Endothelial cell of umbilical vein (primary cell): ENCODE measurements at regions not wholly inside any gene's neighbourhood (a gene's known extent, or its start where the extent isn't known, plus 50 kb on each side); places are given as distances from the start of the nearest gene placed in this dataset.

ENCODE experiments used
- BruUV-seq: library from RNA; stranded (reverse); fragments of 400-500 nt; replicated peaks from 2 replicates; lab custom pipeline; 2021; lab: Mats Ljungman, UMichigan
- CTCF ChIA-PET: fragments of 300-600, 350-600 bp; sonication (Branson Sonifier 250); formaldehyde crosslinking; loops from one replicate; lab custom pipeline; 2021; ENCODE audit warnings: antibody characterized with exemption, inconsistent platforms; lab: Charles Lee
- POLR2A ChIA-PET: fragments of 300-600, 350-600 bp; sonication (Branson Sonifier 250); formaldehyde crosslinking; loops from one replicate; lab custom pipeline; 2021; ENCODE audit warnings: antibody characterized with exemption, inconsistent platforms; lab: Charles Lee
- DNase-seq: peaks from one replicate; pipeline ENCODE4 v3.0.0-alpha.2; 2011; ENCODE audit warnings: low read depth, low spot score
- FAIRE-seq: peaks from 2 replicates; lab custom pipeline; 2011; peaks lifted over from hg19 to GRCh38; lab: Jason Lieb, UNC
- H2AFZ ChIP-seq: 2 replicates; pipeline ENCODE4 v1.6.0; 2012; ENCODE audit warnings: low read depth, low read length, control low read depth, inconsistent platforms
- H3K27ac ChIP-seq: 2 replicates; pipeline ENCODE4 v1.5.1; 2011; ENCODE audit warnings: low read depth, mild to moderate bottlenecking, control low read depth, low read length, moderate library complexity; ENCODE audit not compliant: insufficient read depth
- H3K27me3 ChIP-seq, 2 experiments: 2 replicates each; pipeline versions ENCODE4 v1.6.0 to v1.6.1; 2011; ENCODE audit warnings: low read length in 2 of 2, mixed read lengths in 1 of 2; ENCODE audit not compliant: control insufficient read depth in 2 of 2, insufficient read depth in 2 of 2
- H3K36me3 ChIP-seq, 2 experiments: 2 replicates in 1 of 2; 3 replicates in 1 of 2; pipeline ENCODE4 v1.5.1; 2011; ENCODE audit warnings: low read length in 2 of 2, mild to moderate bottlenecking in 1 of 2, moderate library complexity in 1 of 2; ENCODE audit not compliant: control insufficient read depth in 2 of 2, insufficient read depth in 2 of 2; ENCODE audit errors: extremely low read depth in 1 of 2
- H3K4me1 ChIP-seq: 3 replicates; pipeline ENCODE4 v1.5.1; 2011; ENCODE audit warnings: mild to moderate bottlenecking, low read length; ENCODE audit not compliant: control insufficient read depth, insufficient read depth; ENCODE audit errors: extremely low read depth
- H3K4me2 ChIP-seq: 2 replicates; pipeline ENCODE4 v1.6.1; 2011; ENCODE audit warnings: low read length, control low read depth, mixed read lengths; ENCODE audit not compliant: insufficient read depth
- H3K4me3 ChIP-seq, 3 experiments: fragments of 200-600 bp in 1 of 3; sonication (generic), shearing (Covaris generic) in 1 of 3; replicated peaks in 1 of 3; 2 replicates each; pipeline ENCODE4 v1.5.1; 2011 to 2016; ENCODE audit warnings: control low read depth in 3 of 3, low read length in 3 of 3, mild to moderate bottlenecking in 2 of 3, inconsistent platforms in 1 of 3, low read depth in 1 of 3, moderate library complexity in 1 of 3; ENCODE audit not compliant: insufficient read depth in 1 of 3
- H3K79me2 ChIP-seq: 2 replicates; pipeline ENCODE4 v1.6.0; 2012; ENCODE audit warnings: low read length, inconsistent platforms; ENCODE audit not compliant: control insufficient read depth, insufficient read depth
- H3K9ac ChIP-seq: replicated peaks from 2 replicates; pipeline ENCODE3; 2011; ENCODE audit warnings: low read length, control low read depth; ENCODE audit not compliant: insufficient read depth; ENCODE audit errors: extremely low read depth
- H3K9me1 ChIP-seq: replicated peaks from 3 replicates; pipeline ENCODE4 v1.6.0; 2011; ENCODE audit warnings: mild to moderate bottlenecking, low read length; ENCODE audit not compliant: control insufficient read depth, insufficient read depth; ENCODE audit errors: extremely low read depth
- H3K9me3 ChIP-seq: replicated peaks from 2 replicates; pipeline ENCODE4 v1.5.1; 2012; ENCODE audit warnings: low read length, inconsistent platforms; ENCODE audit not compliant: control insufficient read depth, insufficient read depth
- H4K20me1 ChIP-seq: replicated peaks from 2 replicates; pipeline ENCODE3; 2011; ENCODE audit warnings: mild to moderate bottlenecking, low read length; ENCODE audit not compliant: control insufficient read depth, insufficient read depth; ENCODE audit errors: extremely low read depth
- EZH2 ChIP-seq: IDR thresholded peaks from 2 replicates; pipeline ENCODE4 v1.6.1; 2012; ENCODE audit warnings: borderline replicate concordance, low read depth, mild to moderate bottlenecking, moderate library complexity, low read length, inconsistent platforms; ENCODE audit not compliant: severe bottlenecking
- FOS ChIP-seq: IDR thresholded peaks from 2 replicates; pipeline ENCODE4 v1.6.1; 2011; ENCODE audit warnings: mild to moderate bottlenecking, low read length, moderate library complexity, borderline replicate concordance; ENCODE audit not compliant: insufficient read depth
- GATA2 ChIP-seq: IDR thresholded peaks from 2 replicates; pipeline ENCODE4 v1.7.0; 2011; ENCODE audit warnings: low read depth, mild to moderate bottlenecking, moderate library complexity, mixed read lengths, low read length; ENCODE audit not compliant: insufficient read length, insufficient read depth
- JUN ChIP-seq: IDR thresholded peaks from 2 replicates; pipeline ENCODE4 v1.6.1; 2011; ENCODE audit warnings: borderline replicate concordance, low read depth; ENCODE audit not compliant: insufficient read length, insufficient read depth
- MYC ChIP-seq: IDR thresholded peaks from one replicate; pipeline ENCODE4 v1.6.1; 2011; ENCODE audit warnings: mild to moderate bottlenecking, low read depth, low read length
- POLR2A ChIP-seq: IDR thresholded peaks from 2 replicates; pipeline ENCODE4 v1.6.1; 2012; ENCODE audit warnings: low read depth, mild to moderate bottlenecking, control low read depth, low read length
- POLR2AphosphoS5 ChIP-seq: IDR thresholded peaks from 2 replicates; pipeline ENCODE4 v1.6.1; 2012; ENCODE audit warnings: low read depth, mild to moderate bottlenecking, control low read depth, low read length, moderate library complexity; ENCODE audit not compliant: insufficient read depth
- dilution Hi-C: fragments of 300-500 bp; cut with MboI; formaldehyde crosslinking; loops from one replicate; pipeline ENCODE4 v1.15.0; 2019; ENCODE audit warnings: low sequenced_read_pairs; ENCODE audit not compliant: extremely low pct_ligation_motif_present
- intact Hi-C: fragments of 100-400 bp; cut with micrococcal nuclease; formaldehyde crosslinking; loops from one replicate; pipeline ENCODE4 v1.10.0; 2022
- TF ChIP-seq, protein P1 (sequence below), 2 donors: IDR thresholded peaks; 1 replicate in 1 of 2; 2 replicates in 1 of 2; pipeline ENCODE4 v1.5.1; 2011; ENCODE audit warnings: low read length in 2 of 2, mild to moderate bottlenecking in 2 of 2, moderate library complexity in 2 of 2, control low read depth in 1 of 2, inconsistent platforms in 1 of 2, low read depth in 1 of 2; ENCODE audit not compliant: insufficient read depth in 1 of 2; ENCODE audit errors: extremely low read depth in 1 of 2
- TF ChIP-seq, protein P2 (sequence below): IDR thresholded peaks from 2 replicates; pipeline ENCODE4 v1.6.1; 2011; ENCODE audit not compliant: insufficient read depth, insufficient read length

DNA sequence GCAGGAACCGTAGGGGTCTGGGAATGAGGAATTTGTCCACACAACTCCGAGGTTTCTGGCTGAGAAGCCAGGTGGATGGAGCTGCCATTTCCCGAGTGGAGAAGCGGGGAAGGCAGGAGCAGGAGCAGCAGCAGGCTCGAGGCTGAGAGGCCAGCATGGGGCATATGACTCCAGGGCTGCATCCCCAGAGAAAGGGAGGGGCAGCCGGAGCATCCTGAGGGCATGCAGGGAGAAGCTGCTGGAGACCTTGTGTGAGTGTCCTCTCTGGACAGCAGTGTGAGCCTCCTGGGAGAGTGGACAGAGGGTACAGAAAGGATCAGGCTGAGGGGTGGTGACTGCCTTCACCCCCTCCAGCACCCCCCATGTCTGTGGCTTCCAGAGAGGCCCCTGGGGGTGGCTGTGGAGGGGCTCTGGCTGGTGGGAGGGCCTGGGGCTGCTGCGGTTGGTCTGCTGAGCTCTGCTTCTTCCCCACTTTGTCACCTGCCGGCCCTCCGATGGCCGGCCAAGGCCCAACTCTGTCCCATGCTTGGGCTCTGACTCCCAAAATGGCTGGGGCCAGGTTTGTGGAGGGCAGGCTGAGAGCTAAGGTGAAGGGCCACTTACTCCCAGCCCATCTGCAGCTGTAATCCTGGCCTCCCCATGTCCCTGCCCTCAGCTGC, 633.1 kb downstream of the MATN1 start:
- Histone ChIP-seq H3K9me1 (no peaks in the 10 kb centered on the region), H3K4me2 (no peak overlapping the region), H3K9ac (no peak overlapping the region), H4K20me1 (no peaks in the 10 kb centered on the region), H3K36me3 (no peaks in the 10 kb centered on the region), H3K27me3 (no peaks in the 10 kb centered on the region), H3K9me3 (no peaks in the 10 kb centered on the region), H3K79me2 (no peaks in the 10 kb centered on the region), H2AFZ (no peak overlapping the region), H3K4me1 (no peaks in the 10 kb centered on the region), H3K27ac (no peak overlapping the region), H3K4me3 (no peak overlapping the region)
- dilution Hi-C loops, result loop anchor here (25.0 kb wide), 1 partner anchor 853 kb away; the partner anchor contains the start of genes MECR and PTPRU
- CTCF ChIA-PET, result interaction anchor here (1.2 kb wide), 1 partner anchor 8 kb away, joined by 3 read pairs; no protein-coding TSS in a partner anchor
- no peak for TF ChIP-seq POLR2AphosphoS5
- DNase-seq, result no peak
- POLR2A ChIA-PET, result no interaction called here
- intact Hi-C loops, result no loop called here
- FAIRE-seq, result no peak
- no TSS peak for BruUV-seq

DNA sequence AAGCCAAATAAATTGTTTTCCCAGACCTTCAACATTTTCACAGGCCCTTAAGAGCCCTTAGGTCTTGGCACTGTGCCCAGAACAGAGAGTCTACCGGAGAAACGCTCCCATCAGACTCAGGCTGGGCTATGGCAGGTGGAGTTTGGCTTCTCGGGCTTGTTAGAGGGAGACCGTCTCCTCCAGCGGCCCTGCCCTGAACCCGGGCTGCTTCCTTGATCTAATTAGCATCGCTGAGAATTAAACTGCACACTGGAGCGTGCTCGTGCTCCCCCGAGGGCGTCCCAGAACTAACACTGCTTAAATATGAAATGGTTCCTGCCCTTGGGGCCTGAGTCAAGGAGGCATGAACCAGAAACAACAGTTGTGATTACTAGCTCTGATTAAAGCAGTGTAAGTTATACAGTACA, 634.4 kb downstream of the MATN1 start:
- H3K9ac ChIP-seq, result no peak overlapping the region
- H3K4me1 ChIP-seq, result peaks cover 8% of the 10 kb centered on the region
- intact Hi-C loops (no loop called here), dilution Hi-C loops (loop anchor here (25.0 kb wide), 1 partner anchor 852 kb away; the partner anchor contains the start of genes MECR and PTPRU)
- no peak overlapping the region for H3K27ac ChIP-seq
- H3K9me3 ChIP-seq, result no peaks in the 10 kb centered on the region
- H4K20me1 ChIP-seq, result no peaks in the 10 kb centered on the region
- BruUV-seq, result no TSS peak
- no peaks in the 10 kb centered on the region for H3K36me3 ChIP-seq
- no peak for DNase-seq
- no peaks in the 10 kb centered on the region for H3K79me2 ChIP-seq
- H2AFZ ChIP-seq, result no peak overlapping the region
- POLR2A ChIA-PET, result no interaction called here
- H3K9me1 ChIP-seq, result no peaks in the 10 kb centered on the region
- CTCF ChIA-PET, result no interaction called here
- FAIRE-seq, result no peak
- TF ChIP-seq POLR2AphosphoS5 (no peak), POLR2A (no peak), MYC (no peak), JUN (no peak), GATA2 (no peak), FOS (no peak), EZH2 (no peak)
- TF ChIP-seq, protein P1, sequence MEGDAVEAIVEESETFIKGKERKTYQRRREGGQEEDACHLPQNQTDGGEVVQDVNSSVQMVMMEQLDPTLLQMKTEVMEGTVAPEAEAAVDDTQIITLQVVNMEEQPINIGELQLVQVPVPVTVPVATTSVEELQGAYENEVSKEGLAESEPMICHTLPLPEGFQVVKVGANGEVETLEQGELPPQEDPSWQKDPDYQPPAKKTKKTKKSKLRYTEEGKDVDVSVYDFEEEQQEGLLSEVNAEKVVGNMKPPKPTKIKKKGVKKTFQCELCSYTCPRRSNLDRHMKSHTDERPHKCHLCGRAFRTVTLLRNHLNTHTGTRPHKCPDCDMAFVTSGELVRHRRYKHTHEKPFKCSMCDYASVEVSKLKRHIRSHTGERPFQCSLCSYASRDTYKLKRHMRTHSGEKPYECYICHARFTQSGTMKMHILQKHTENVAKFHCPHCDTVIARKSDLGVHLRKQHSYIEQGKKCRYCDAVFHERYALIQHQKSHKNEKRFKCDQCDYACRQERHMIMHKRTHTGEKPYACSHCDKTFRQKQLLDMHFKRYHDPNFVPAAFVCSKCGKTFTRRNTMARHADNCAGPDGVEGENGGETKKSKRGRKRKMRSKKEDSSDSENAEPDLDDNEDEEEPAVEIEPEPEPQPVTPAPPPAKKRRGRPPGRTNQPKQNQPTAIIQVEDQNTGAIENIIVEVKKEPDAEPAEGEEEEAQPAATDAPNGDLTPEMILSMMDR (IDR thresholded peaks at IDR 0.05; ENCODE audit: extremely low read depth in 1 of 2, insufficient read depth in 1 of 2, low read depth in 1 of 2, low read length in 2 of 2), result no peak
- TF ChIP-seq, protein P2, sequence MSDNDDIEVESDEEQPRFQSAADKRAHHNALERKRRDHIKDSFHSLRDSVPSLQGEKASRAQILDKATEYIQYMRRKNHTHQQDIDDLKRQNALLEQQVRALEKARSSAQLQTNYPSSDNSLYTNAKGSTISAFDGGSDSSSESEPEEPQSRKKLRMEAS, result no peak
- no peaks in the 10 kb centered on the region for H3K27me3 ChIP-seq
- no peak overlapping the region for H3K4me2 ChIP-seq
- no peak overlapping the region for H3K4me3 ChIP-seq
